HEK293 (cell line): ENCODE measurements at regions not wholly inside any gene's neighbourhood (a gene's known extent, or its start where the extent isn't known, plus 50 kb on each side); places are given as distances from the start of the nearest gene placed in this dataset.

Experiments
- CTCF ChIP-seq: fragments of 450-650 bp; formaldehyde crosslinking; IDR thresholded peaks from 2 replicates; pipeline ENCODE4 v1.5.1; 2016; ENCODE audit warnings: missing biosample characterization, missing genetic modification characterization
- REST ChIP-seq: fragments of 450-650 bp; formaldehyde crosslinking; IDR thresholded peaks from 2 replicates; pipeline ENCODE4 v1.5.1; 2016; ENCODE audit warnings: missing biosample characterization, missing genetic modification characterization
- TCF7L2 ChIP-seq: IDR thresholded peaks from 2 replicates; pipeline ENCODE4 v1.6.1; 2011; ENCODE audit warnings: low read depth, mild to moderate bottlenecking, inconsistent platforms, low read length, moderate library complexity, borderline replicate concordance
- ZBTB11 ChIP-seq: fragments of 450-650 bp; formaldehyde crosslinking; conservative IDR thresholded peaks from 2 replicates; pipeline ENCODE4 v1.5.1; 2016; ENCODE audit warnings: low read depth, missing biosample characterization, missing genetic modification characterization
- ZNF214 ChIP-seq: fragments of 450-650 bp; formaldehyde crosslinking; IDR thresholded peaks from 2 replicates; pipeline ENCODE4 v1.5.1; 2017; ENCODE audit warnings: missing biosample characterization, mild to moderate bottlenecking, missing genetic modification characterization, borderline replicate concordance
- ZNF223 ChIP-seq: fragments of 450-650 bp; formaldehyde crosslinking; IDR thresholded peaks from 2 replicates; pipeline ENCODE4 v1.5.1; 2016; ENCODE audit warnings: missing biosample characterization, missing genetic modification characterization
- ZNF23 ChIP-seq: fragments of 450-650 bp; formaldehyde crosslinking; IDR thresholded peaks from 2 replicates; pipeline ENCODE4 v1.5.1; 2016; ENCODE audit warnings: missing biosample characterization, missing genetic modification characterization, borderline replicate concordance
- ZNF510 ChIP-seq: fragments of 450-650 bp; formaldehyde crosslinking; IDR thresholded peaks from 2 replicates; pipeline ENCODE4 v1.5.1; 2018; ENCODE audit warnings: mild to moderate bottlenecking, missing genetic modification characterization, missing biosample characterization; ENCODE audit not compliant: insufficient replicate concordance

- TF ChIP-seq CTCF (tag by site-specific recombination) (no peak), ZNF510 (no peak), ZBTB11 (tag by site-specific recombination) (no peak), ZNF223 (no peak), REST (no peak), TCF7L2 (no peak), ZNF23 (tag by site-specific recombination) (no peak), ZNF214 (tag by site-specific recombination) (no peak)
These were observed 109.1 kb upstream of the FBXO11 start for GRCh38 chr2:48015421-48015820.
